ENCODE measurements at regions not wholly inside any gene's neighbourhood (a gene's known extent, or its start where the extent isn't known, plus 50 kb on each side); places are given as distances from the start of the nearest gene placed in this dataset.
"Not testable (repeated sequence)": the region's sequence is repeated elsewhere in the genome, so short reads cannot be mapped to it uniquely, and the experiment has no call there.

DNA sequence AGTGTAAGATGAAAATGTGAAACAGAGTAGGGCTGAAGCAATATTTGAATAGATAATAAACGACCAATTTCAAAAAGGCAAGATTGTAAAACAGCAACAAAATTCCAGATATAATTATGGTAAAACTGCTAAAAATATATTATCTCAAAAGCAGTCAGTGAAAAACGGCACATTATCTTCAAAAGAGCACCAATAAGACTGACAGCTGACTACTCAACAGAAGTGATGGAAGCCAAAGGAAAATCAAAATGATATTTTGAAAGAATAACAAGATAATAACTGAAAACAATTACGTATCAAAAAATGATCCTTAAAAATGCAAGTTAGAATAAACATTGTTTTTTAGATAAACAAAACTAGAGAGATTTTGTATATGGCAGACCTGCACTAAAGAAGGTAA, 920.6 kb upstream of the FAM98A start:
- DNase-seq (ENCODE audit: extremely low read depth, low read depth, low spot score): no peak

GRCh38 chr2:34498561-34498960, 899.5 kb upstream of the FAM98A start:
- no peak for DNase-seq (ENCODE audit: extremely low read depth, low read depth, low spot score)

- DNase-seq (ENCODE audit: extremely low read depth, low read depth, low spot score): not testable (repeated sequence)
Observed at GRCh38 chr2:34494192-34494591, 895.1 kb upstream of the FAM98A start.

DNA sequence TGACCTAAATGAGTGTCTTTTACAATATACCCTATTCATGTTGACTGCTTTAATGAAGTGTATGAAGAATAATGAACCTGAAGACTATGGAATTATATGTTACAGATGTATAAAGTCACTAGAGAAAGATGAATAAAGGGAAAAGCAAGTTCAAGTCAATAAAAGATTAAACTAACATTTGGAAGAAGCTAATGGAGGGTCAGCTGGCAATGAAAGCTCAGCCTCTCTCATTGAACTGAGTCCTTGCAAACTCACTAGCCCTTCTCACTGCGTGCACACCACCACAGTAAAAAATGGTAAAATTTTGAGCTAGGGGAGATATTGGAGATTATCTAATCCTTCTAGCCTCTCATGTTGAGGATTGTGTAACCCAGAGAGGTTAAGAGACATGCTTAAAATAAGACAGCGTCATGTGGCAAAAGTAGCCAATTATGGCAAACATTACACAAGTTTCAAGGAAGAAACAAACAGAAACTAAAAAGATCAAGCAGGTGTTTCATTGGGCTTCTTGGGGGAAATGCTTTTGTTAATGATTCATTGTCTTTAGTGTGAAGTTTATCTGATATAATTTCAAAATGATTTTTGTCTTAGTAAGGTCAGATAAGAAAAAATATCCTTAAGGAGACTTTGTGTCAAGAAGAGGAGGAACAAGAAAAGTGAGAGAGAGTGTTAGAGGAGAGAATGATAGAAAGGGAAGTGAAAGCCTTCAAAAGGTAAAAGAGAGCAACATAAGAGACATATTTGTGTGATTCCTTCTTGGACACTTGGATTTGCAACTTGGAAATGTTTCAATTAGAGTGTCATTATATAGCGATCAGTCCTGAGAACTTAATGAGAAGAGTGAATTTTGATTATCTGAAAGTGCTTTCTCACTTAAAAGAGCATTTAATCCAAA, 893.7 kb upstream of the FAM98A start:
- no peak for DNase-seq (ENCODE audit: extremely low read depth, low read depth, low spot score)

- DNase-seq (ENCODE audit: extremely low read depth, low read depth, low spot score): no peak
Observed at GRCh38 chr2:34486965-34487364, 887.9 kb upstream of the FAM98A start.

DNA sequence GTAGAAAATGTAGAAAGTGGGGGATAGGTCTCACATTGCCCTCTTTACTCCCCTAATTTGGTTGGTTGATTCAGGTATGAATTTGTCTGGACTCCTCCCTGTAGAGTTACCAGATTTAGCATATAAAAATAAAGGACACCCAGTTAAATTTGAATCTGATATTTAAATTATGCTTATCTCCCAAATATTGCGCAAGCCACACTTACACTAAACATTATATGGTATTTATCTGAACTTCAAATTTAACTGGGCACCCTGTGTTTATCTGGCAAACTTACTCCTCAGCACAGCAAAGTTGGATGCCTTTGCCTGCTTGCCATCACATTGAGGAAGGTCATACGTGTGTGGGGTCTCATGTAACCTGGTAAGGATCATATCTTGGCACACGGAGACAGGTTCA, 882.4 kb upstream of the FAM98A start:
- no peak for DNase-seq (ENCODE audit: extremely low read depth, low read depth, low spot score)

- DNase-seq (ENCODE audit: extremely low read depth, low read depth, low spot score): no peak
Observed at GRCh38 chr2:34480366-34480765, 881.3 kb upstream of the FAM98A start.

DNA sequence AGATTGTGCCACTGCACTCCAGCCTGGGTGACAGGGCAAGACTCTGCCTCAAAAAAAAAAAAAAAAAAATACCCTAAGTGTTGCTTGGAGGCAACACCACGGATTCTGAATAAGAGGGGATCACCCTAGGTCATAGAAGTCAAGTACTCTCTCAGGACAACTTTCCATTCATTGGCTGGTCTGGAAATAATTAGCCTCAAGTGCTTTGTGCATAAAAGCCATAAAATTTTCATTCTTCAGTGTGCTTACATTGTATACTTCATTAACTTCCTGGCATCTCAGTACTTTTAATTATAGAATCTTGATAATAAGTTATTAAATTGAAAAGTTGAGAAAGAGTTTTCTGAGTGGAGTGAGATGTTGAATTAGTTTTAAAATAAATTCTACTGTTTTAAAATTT, 876.1 kb upstream of the FAM98A start:
- DNase-seq (ENCODE audit: extremely low read depth, low read depth, low spot score): no peak

DNA sequence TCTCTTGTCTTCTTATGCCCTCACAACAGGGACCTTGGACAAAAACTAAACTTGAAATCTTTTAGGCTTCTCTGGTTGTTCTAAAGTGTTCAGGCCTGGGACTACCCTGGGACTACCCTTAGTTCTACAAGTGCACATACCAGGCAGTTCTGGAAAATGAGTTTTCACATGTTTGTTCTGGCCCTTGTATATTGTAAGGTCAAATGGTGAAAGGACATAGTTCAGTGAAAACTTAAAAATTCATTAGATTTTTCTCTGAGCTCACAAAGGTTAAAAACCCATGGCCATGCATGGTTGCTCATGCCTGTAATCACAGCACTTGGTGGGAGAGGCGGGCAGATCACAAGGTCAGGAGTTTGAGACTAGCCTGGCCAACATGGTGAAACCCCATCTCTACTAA, 875.5 kb upstream of the FAM98A start:
- DNase-seq (ENCODE audit: extremely low read depth, low read depth, low spot score): no peak

GRCh38 chr2:34447097-34447496, 848.0 kb upstream of the FAM98A start:
- DNase-seq (ENCODE audit: extremely low read depth, low read depth, low spot score): no peak

GRCh38 chr2:34423301-34423700, 824.2 kb upstream of the FAM98A start:
- no peak for DNase-seq (ENCODE audit: extremely low read depth, low read depth, low spot score)

DNA sequence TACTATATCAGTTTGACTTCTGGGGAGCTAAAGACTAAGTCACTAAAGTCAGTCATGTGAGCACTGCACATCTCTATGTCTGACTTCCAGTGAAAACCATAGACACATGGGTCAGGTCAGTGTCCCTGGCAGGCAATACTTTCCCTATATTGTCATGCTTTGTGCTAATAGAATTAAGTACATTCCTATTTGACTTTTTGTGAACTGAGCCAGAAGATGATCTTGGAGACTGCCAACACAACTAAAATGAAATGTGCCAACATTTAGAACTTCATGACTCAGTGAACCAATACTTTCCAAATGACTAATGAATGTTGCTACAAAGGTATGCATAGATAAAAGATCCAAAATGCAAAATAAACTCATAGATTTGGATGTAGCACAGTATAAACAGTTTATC, 820.8 kb upstream of the FAM98A start:
- no peak for DNase-seq (ENCODE audit: extremely low read depth, low read depth, low spot score)

DNA sequence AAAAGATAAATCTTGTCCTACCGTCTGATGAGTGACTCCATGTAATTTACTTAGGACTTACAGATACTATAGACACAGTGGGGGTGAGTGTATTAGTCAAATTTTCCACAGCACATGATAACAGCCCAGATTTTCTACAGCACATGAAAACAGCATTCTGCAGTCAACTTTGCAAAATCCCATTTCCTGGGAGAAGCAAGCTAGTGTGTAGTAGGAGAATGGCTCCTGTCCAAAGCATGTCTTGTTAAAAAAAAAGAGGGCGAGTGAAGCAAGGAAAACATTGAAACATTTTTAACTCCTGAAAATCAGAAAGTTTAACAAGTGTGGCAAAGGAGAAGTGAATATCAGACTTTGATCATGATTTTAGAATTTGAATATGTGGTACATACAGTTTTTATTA, 817.8 kb upstream of the FAM98A start:
- DNase-seq (ENCODE audit: extremely low read depth, low read depth, low spot score): no peak

GRCh38 chr2:34414856-34415255, 815.8 kb upstream of the FAM98A start:
- no peak for DNase-seq (ENCODE audit: extremely low read depth, low read depth, low spot score)

DNA sequence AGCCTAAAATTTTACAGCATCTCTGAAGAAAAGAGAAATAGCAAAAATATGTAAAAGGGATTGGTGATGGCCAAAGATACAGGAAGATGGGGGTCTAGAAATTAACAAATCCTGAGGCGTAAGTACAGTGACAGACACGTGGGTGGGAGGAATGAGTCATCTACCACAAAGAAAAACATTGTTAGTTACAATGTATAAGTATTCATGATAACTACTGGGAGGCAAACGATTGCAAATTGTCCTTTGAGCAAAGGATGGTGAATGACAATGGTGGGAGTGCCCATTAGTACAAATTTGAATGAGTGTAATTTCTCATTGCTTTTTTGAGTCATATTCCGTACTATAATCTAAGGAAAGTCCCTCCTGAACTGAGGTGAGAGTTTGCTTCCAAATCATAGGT, 809.0 kb upstream of the FAM98A start:
- no peak for DNase-seq (ENCODE audit: extremely low read depth, low read depth, low spot score)

GRCh38 chr2:34403512-34403911, 804.4 kb upstream of the FAM98A start:
- no peak for DNase-seq (ENCODE audit: extremely low read depth, low read depth, low spot score)

DNA sequence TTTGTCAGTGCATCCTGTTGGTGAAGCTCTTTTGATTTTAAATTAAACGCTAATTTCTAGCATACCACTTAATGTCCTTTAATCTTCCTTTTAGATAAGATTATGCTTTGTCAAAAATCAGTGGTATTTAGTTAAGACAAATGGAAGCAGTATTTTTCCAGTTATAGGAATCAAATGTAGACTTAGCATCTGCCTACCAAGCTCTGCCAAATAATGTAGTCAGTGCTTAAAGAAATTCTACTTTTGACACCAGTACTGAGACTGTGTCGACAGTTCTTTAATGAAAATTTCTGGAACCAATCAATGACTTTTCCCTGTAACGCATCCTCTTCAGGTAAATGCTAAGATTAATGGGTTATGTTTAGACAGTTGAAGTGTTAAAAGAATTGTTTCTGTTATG, 803.3 kb upstream of the FAM98A start:
- no peak for DNase-seq (ENCODE audit: extremely low read depth, low read depth, low spot score)

DNA sequence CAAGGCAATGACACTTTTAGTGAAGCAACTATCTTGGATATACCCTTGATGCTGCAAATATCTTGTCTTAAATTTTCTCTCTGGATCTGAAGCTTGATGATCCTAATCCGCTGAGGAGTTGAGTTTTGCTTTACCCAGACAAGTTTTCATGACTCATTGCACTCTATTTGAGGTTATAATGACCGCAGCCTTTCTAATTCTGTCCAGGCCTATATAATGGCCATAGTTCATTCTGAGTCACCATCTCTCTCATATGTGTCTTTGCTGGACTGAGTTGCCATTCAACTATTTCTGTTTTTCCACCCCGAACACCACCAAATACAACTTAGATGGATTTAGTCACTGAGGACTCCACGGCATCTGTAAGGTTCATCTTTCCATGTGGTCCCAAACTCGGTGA, 802.1 kb upstream of the FAM98A start:
- no peak for DNase-seq (ENCODE audit: extremely low read depth, low read depth, low spot score)

DNA sequence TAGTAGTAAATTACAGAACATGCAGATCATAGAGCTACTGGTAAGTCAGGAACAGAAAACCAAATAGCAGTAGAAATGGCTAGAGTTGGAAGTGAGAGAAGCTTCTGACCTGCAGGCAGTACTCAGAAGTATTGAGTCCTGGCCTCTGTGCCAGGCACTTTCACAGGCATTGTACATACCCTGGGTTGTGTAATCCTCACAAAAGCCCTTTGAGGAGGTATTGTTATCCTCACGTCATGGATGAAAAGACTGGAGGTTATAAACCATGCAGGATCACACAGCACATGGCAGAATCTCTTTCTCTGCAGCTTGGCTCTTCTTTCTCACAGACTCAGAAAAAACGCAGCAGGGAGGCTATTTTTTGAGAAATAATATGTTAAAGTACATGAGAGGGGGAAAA, 789.3 kb upstream of the FAM98A start:
- no peak for DNase-seq (ENCODE audit: extremely low read depth, low read depth, low spot score)

- no peak for DNase-seq (ENCODE audit: extremely low read depth, low read depth, low spot score)
Observed at GRCh38 chr2:34387536-34387935, 788.4 kb upstream of the FAM98A start.

DNA sequence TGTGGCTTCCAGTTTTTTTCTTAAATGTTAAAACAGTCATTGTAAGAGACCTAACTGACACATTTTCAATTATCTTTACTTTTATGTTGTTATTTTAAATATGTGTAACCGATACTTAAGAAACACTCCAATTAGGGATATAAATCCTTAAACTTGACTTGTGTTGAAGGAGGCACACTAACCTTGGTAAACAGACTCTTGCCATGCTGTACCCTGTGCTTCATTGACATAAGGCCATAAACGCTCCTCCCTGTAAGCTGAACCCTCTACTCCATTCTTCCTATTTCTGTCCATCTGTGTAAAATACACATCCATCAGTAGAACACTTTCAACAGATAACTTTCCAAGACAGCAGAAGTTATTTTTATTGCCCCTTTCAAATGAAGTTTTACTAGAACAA, 780.5 kb upstream of the FAM98A start:
- no peak for DNase-seq (ENCODE audit: extremely low read depth, low read depth, low spot score)

DNA sequence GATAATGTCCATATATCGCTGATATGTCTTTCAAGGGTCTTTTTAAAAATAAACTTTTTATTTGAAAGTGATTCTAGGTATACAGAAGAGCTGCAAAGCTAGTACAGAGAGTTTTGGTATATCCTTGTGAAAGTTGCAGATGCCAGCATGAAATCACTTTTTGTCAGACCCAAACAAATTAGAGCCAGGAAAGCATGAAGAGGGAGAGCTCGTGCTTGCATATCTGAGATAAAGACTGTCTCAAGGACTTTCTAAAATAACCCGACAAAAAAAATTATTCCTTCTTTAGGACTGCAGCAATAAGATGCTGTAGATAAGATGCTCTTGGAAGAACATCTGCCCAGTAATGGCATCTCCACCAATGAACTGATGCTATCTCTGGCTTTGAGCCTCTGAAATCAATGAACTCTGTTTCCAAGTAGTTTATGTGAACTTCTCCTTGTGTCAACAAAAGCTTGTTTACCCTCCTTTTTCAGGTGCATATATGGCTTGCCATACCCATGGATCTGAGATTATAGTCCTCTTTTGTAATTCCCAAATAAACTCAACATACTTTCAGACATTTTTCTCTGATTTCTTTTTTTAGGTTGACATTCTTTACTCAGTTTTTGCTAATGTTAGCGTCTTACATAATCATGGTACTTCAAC, 774.6 kb upstream of the FAM98A start:
- DNase-seq (ENCODE audit: extremely low read depth, low read depth, low spot score): no peak

Measured in glomerular endothelial cell (primary cell).